ENCODE measurements at regions not wholly inside any gene's neighbourhood (a gene's known extent, or its start where the extent isn't known, plus 50 kb on each side); places are given as distances from the start of the nearest gene placed in this dataset.

DNA sequence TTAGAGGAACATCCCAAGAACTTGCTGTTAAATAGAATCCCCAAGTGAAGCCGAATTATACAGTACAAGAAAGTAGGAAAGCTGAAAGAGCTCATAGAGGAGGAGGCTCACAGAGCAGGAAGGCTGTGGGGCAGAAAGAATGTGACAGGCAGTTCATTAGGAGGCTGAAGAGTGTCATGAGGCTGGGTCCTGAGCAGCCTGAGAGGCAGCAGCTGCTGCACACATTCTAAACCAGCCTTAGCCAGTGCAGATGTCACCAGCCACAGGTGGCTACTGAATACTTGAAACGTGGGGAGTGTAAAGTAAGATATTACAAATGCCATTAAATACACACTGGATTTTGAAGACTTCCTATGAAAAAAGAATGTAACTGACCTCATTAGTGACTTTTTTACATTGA, 490.2 kb upstream of the KLHL29 start:
- no peaks in the 10 kb centered on the region for H4K20me1 ChIP-seq (ENCODE audit: insufficient read depth, low read length)
- no peak overlapping the region for H3K27ac ChIP-seq (ENCODE audit: low read length)
- H3K27me3 ChIP-seq (ENCODE audit: insufficient read depth, low read length, poor library complexity) = no peaks in the 10 kb centered on the region
- H3K36me3 ChIP-seq (ENCODE audit: insufficient read depth, low read length) = no peaks in the 10 kb centered on the region
- no peak overlapping the region for H3K4me3 ChIP-seq (ENCODE audit: low read depth in 1 of 2, low read length in 2 of 2)
- TF ChIP-seq, protein P1, sequence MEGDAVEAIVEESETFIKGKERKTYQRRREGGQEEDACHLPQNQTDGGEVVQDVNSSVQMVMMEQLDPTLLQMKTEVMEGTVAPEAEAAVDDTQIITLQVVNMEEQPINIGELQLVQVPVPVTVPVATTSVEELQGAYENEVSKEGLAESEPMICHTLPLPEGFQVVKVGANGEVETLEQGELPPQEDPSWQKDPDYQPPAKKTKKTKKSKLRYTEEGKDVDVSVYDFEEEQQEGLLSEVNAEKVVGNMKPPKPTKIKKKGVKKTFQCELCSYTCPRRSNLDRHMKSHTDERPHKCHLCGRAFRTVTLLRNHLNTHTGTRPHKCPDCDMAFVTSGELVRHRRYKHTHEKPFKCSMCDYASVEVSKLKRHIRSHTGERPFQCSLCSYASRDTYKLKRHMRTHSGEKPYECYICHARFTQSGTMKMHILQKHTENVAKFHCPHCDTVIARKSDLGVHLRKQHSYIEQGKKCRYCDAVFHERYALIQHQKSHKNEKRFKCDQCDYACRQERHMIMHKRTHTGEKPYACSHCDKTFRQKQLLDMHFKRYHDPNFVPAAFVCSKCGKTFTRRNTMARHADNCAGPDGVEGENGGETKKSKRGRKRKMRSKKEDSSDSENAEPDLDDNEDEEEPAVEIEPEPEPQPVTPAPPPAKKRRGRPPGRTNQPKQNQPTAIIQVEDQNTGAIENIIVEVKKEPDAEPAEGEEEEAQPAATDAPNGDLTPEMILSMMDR (IDR thresholded peaks at IDR 0.05; ENCODE audit: borderline replicate concordance, extremely low read depth, low read length, poor library complexity, severe bottlenecking) = no peak
- TF ChIP-seq EZH2 (IDR thresholded peaks at IDR 0.05; ENCODE audit: borderline replicate concordance, low read depth, low read length, severe bottlenecking) = no peak
- H2AFZ ChIP-seq (ENCODE audit: low read depth, low read length) = no peak overlapping the region
- H3K4me1 ChIP-seq (ENCODE audit: insufficient read depth, low read length) = no peaks in the 10 kb centered on the region
- DNase-seq (no peak), ATAC-seq (ENCODE audit: insufficient read depth, low read depth) (no peak)
- H3K9ac ChIP-seq (ENCODE audit: low read depth, low read length) = no peak overlapping the region
- no peaks in the 10 kb centered on the region for H3K9me3 ChIP-seq (ENCODE audit: insufficient read depth, low read length, severe bottlenecking)
- no peaks in the 10 kb centered on the region for H3K79me2 ChIP-seq (ENCODE audit: insufficient read depth, low read length)
- H3K4me2 ChIP-seq (ENCODE audit: insufficient read depth, low read length) = no peak overlapping the region

DNA sequence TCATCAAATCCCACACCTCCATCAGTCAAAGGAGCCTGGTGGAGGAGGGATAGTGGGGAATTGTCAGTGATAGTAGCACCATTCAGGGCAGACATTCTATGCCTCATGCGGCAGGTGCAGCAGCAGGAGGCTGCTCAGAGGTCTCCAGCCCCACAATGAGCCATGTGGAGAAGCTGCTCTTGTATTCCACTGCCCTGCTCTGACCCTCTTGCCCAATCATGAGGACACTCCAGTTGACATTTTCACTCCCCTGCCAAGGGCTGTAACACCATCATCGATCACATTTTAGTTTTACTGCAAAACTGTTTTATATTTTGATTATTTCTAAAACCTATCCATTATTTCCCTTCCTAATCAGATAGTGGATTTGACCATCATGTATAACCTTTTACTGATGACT, 487.6 kb upstream of the KLHL29 start:
- Histone ChIP-seq H3K9me3 (ENCODE audit: insufficient read depth, low read length, severe bottlenecking) (no peaks in the 10 kb centered on the region), H3K4me3 (ENCODE audit: low read depth in 1 of 2, low read length in 2 of 2) (no peak overlapping the region), H3K4me2 (ENCODE audit: insufficient read depth, low read length) (no peak overlapping the region), H3K27ac (ENCODE audit: low read length) (no peak overlapping the region), H3K79me2 (ENCODE audit: insufficient read depth, low read length) (no peaks in the 10 kb centered on the region), H4K20me1 (ENCODE audit: insufficient read depth, low read length) (no peaks in the 10 kb centered on the region), H3K9ac (ENCODE audit: low read depth, low read length) (no peak overlapping the region), H2AFZ (ENCODE audit: low read depth, low read length) (no peak overlapping the region), H3K36me3 (ENCODE audit: insufficient read depth, low read length) (no peaks in the 10 kb centered on the region), H3K27me3 (ENCODE audit: insufficient read depth, low read length, poor library complexity) (no peaks in the 10 kb centered on the region), H3K4me1 (ENCODE audit: insufficient read depth, low read length) (no peaks in the 10 kb centered on the region)
- ATAC-seq (ENCODE audit: insufficient read depth, low read depth) (no peak), DNase-seq (no peak)
- no peak for TF ChIP-seq EZH2 (IDR thresholded peaks at IDR 0.05; ENCODE audit: borderline replicate concordance, low read depth, low read length, severe bottlenecking)
- TF ChIP-seq, protein P1 (IDR thresholded peaks at IDR 0.05; ENCODE audit: borderline replicate concordance, extremely low read depth, low read length, poor library complexity, severe bottlenecking) = no peak

DNA sequence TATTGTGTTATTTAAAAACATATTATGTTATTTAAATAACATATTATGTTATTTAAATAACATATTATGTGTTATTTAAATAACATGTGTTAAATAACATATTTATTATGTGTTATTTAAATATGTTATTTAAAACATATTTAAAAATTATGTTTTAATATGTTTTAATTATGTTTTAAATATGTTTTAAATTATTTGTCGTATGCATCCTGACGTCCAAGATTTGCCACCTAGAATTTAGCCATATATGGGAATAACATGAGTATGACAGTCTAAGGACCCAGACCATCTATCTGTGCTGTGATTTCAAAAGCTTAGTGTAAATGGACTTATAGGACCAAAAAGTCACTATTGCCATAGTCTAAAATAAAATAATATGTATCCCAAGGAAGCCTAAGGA, 484.3 kb upstream of the KLHL29 start:
- H3K27me3 ChIP-seq (ENCODE audit: insufficient read depth, low read length, poor library complexity) = no peaks in the 10 kb centered on the region
- no peaks in the 10 kb centered on the region for H3K36me3 ChIP-seq (ENCODE audit: insufficient read depth, low read length)
- H2AFZ ChIP-seq (ENCODE audit: low read depth, low read length) = no peak overlapping the region
- no peaks in the 10 kb centered on the region for H4K20me1 ChIP-seq (ENCODE audit: insufficient read depth, low read length)
- no peaks in the 10 kb centered on the region for H3K79me2 ChIP-seq (ENCODE audit: insufficient read depth, low read length)
- no peak overlapping the region for H3K4me2 ChIP-seq (ENCODE audit: insufficient read depth, low read length)
- DNase-seq (no peak), ATAC-seq (ENCODE audit: insufficient read depth, low read depth) (no peak)
- H3K9me3 ChIP-seq (ENCODE audit: insufficient read depth, low read length, severe bottlenecking) = no peaks in the 10 kb centered on the region
- H3K27ac ChIP-seq (ENCODE audit: low read length) = no peak overlapping the region
- TF ChIP-seq, protein P1 (IDR thresholded peaks at IDR 0.05; ENCODE audit: borderline replicate concordance, extremely low read depth, low read length, poor library complexity, severe bottlenecking) = no peak
- no peak for TF ChIP-seq EZH2 (IDR thresholded peaks at IDR 0.05; ENCODE audit: borderline replicate concordance, low read depth, low read length, severe bottlenecking)
- no peaks in the 10 kb centered on the region for H3K4me1 ChIP-seq (ENCODE audit: insufficient read depth, low read length)
- H3K4me3 ChIP-seq (ENCODE audit: low read depth in 1 of 2, low read length in 2 of 2) = no peak overlapping the region
- H3K9ac ChIP-seq (ENCODE audit: low read depth, low read length) = no peak overlapping the region

Measured in DND-41 (cell line).